GM04503 (cell line): ENCODE measurements at regions not wholly inside any gene's neighbourhood (a gene's known extent, or its start where the extent isn't known, plus 50 kb on each side); places are given as distances from the start of the nearest gene placed in this dataset.
"Not testable (repeated sequence)": the region's sequence is repeated elsewhere in the genome, so short reads cannot be mapped to it uniquely, and the experiment has no call there.

Source experiments
- DNase-seq: peaks from one replicate; pipeline ENCODE4 v3.0.0-alpha.2; 2012; ENCODE audit warnings: low read depth

GRCh38 chr13:58620176-58620575, 988.6 kb downstream of the PCDH17 start:
- DNase-seq, result no peak

DNA sequence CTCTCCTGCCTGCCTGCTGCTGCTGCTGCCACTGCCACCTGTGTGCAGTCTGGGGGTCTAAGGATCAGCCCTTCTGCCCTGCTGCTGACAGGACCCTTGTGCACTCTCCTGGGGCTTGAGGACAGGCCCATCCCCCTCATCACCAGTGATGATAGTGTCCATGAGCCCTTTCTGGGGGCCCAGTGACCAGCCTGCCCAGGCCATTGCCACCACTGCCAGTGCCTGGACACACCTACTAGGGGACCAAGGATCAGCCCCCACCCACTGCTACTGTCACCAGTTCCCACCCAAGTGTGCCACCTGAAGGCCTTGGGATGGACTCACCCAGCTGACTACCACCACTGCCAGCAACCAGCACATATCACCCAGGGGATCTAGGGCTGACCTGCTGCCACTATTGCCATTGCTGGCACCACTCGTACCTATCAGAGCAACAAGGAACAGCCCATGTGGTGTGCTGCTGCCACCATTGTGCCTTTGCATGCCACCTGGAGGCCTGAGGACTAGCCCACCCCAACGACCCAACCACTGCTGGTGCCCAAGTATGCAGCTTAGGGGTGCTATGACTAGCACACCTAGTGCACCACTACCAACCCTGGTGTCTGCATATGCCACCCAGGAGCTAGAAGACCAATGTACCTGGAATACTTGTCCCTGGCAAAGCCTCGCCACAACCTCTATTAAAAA, 994.3 kb downstream of the PCDH17 start:
- no peak for DNase-seq

GRCh38 chr13:58630794-58631193, 999.2 kb downstream of the PCDH17 start:
- DNase-seq, result no peak

- no peak for DNase-seq
These were observed 1001.7 kb downstream of the PCDH17 start for GRCh38 chr13:58633226-58633625.

GRCh38 chr13:58655086-58655485, 1023.5 kb downstream of the PCDH17 start:
- DNase-seq, result no peak

GRCh38 chr13:58660826-58661225, 1029.3 kb downstream of the PCDH17 start:
- DNase-seq, result no peak

- no peak for DNase-seq
These were observed 1034.8 kb downstream of the PCDH17 start for GRCh38 chr13:58666331-58666730.

GRCh38 chr13:58667096-58667495, 1035.6 kb downstream of the PCDH17 start:
- DNase-seq, result no peak

DNA sequence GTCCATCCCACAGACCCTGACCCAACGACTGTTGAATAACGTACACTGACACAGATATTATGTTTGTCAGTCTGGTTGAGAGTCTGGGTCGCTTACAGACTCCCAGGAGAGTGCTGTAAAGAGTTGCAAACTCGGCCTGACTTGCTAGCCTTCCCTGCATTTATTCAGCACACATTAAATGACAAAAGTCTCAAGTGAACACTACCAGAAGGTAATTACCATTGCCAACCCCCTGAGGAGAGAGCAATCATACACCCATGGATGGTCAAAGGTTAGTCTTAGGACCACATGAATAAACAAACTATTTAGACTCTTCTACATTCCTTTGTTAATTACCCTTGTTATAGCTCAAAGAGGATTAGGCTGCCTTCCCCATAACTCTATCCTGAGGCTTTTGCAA, 1048.6 kb downstream of the PCDH17 start:
- DNase-seq, result no peak

DNA sequence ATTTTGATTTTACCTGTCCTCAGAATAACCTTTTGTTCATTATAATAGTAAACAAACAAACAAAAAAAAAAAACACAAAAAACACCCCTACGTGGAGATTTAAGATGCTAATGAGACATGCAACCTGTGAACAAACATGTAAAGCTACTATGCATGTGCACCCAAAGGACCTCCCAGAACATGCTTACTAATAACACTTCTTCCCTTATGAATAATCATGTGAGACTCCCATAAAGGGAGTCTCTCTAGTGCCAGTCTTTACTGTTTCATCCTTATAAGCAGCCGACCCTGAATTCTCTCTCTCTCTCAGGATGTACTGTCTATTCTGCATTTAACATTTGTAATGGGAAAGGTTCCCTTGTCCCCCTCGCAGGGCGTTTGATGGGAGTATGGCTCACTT, 1051.1 kb downstream of the PCDH17 start:
- no peak for DNase-seq

- no peak for DNase-seq
These were observed 1055.6 kb downstream of the PCDH17 start for GRCh38 chr13:58687148-58687547.

GRCh38 chr13:58698531-58698930, 1067.0 kb downstream of the PCDH17 start:
- no peak for DNase-seq

DNA sequence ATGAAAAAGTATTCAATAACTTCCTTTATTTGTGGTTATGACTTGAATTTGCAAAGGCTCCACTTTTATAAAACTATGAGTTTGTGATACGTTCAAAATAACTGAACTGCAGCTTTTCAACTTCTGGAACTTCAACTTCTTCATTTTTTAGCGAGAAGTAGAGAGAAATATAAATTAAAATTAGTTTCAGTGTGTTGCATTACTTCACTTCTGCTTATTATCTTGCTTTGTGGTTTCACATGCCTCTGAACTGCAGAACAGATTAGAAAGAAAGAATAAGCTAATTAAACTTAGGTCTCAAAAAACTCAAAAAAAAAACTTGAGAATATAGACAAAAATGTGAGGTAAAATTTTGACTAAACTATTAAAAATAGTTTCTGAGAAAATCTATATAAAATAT, 1073.4 kb downstream of the PCDH17 start:
- no peak for DNase-seq

DNA sequence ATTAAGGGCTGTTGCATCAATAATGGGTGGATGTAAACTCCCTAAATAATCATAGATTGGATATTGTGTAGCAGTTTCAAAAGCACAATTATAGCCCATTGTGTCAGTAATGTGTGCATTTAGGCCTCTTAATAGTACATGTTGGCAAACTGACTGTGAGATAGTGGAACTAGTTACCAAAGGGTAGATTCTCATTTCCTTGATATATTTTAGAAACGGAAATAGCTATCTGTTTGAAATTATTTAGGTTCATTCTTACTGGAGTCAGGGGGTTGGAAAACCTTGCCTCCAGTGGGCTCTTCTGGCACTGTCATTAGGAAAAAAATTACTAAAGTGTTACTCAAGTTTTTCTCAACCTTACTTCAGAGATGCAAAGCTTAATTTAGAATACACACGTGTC, 1074.9 kb downstream of the PCDH17 start:
- DNase-seq, result no peak

DNA sequence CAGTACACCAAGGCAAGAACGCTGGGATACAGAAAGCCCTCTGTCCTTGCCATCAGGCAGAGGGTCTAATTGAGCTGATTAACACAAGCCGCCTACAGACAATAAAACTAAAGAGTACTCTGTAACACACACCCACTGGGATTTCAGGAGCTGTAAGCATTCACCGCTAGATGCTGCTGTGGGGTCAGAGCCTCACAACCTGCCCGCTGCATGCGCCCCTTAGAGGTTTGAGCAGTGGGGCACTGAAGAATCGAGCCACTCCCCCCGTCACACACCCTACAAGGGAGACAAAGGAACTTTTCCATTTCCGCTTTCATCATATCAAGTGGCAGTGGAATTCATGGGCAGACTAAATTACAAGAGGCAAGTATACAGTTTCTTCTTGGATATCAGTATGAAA, 1080.6 kb downstream of the PCDH17 start:
- no peak for DNase-seq

DNA sequence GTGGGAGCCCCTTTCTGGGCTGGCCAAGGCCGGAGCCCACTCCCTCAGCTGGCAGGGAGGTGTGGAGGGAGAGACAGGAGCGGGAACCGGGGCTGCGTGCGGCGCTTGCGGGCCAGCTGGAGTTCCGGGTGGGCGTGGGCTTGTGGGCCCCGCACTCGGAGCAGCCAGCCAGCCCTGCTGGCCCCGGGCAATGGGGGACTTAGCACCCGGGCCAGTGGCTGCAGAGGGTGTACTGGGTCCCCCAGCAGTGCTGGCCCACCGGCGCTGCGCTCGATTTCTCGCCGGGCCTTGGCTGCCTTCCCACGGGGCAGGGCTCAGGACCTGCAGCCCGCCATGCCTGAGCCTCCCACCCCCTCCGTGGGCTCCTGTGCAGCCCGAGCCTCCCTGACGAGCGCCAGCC, 1082.5 kb downstream of the PCDH17 start:
- DNase-seq, result not testable (repeated sequence)

- no peak for DNase-seq
These were observed 1089.7 kb downstream of the PCDH17 start for GRCh38 chr13:58721273-58721672.

GRCh38 chr13:58728126-58728525, 1096.6 kb downstream of the PCDH17 start:
- no peak for DNase-seq

GRCh38 chr13:58729361-58729760, 1097.8 kb downstream of the PCDH17 start:
- no peak for DNase-seq

DNA sequence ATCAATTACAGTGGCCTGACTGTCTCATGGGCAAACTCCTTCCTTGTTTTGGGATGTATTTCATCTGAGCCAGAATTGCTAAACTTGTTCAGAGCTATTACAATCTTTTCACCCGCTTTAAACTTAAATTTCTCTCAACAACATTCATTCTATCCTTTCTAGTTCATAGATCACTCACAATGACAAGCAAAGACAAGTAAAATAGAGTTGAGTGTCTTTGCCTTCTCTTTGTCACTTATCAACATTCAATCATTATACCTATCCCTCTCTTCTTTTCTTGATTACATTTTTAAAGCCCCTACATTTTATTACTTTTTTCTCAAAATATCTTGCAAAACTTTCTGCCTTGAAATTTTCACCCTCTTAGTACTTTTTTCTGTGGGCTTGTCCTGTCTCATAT, 1113.1 kb downstream of the PCDH17 start:
- DNase-seq, result no peak

- DNase-seq, result no peak
These were observed 1136.0 kb downstream of the PCDH17 start for GRCh38 chr13:58767566-58767965.

DNA sequence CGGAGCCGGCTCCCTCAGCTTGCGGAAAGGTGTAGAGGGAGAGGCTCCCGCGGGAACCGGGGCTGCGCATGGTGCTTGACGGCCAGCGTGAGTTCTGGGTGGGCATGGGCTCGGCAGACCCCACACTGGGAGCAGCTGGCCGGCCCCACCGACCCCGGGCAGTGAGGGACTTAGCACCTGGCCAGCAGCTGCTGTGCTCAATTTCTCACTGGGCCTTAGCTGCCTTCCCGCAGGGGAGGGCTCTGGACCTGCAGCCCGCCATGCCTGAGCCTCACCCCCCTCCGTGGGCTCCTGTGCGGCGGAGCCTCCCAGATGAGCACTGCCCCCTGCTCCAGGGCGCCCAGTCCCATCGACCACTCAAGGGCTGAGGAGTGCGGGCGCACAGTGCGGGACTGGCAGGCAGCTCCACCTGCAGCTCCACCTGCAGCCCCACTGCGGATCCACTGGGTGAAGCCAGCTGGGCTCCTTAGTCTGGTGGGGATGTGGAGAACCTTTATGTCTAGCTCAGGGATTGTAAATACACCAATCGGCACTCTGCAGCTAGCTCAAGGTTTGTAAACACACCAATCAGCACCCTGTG, 1141.8 kb downstream of the PCDH17 start:
- DNase-seq, result no peak

- no peak for DNase-seq
These were observed 1151.2 kb downstream of the PCDH17 start for GRCh38 chr13:58782736-58783135.

GRCh38 chr13:58792854-58793253, 1161.3 kb downstream of the PCDH17 start:
- no peak for DNase-seq
